Body of pancreas (tissue), 4 donors: ENCODE measurements at regions not wholly inside any gene's neighbourhood (a gene's known extent, or its start where the extent isn't known, plus 50 kb on each side); places are given as distances from the start of the nearest gene placed in this dataset.

Source experiments
- POLR2A ChIP-seq, 3 donors: fragments of 450-650 bp; IDR thresholded peaks; one replicate each; pipeline ENCODE4 v1.6.1; 2016; ENCODE audit warnings: antibody characterized with exemption in 3 of 3, mild to moderate bottlenecking in 2 of 3
- TF ChIP-seq, protein P1 (sequence below), 7 experiments: fragments of 450-650 bp in 4 of 7; fragments of 200-600 bp in 3 of 7; sonication (generic) in 3 of 7; IDR thresholded peaks; one replicate each; pipeline ENCODE4 v1.5.1; 2016 to 2019; ENCODE audit warnings: antibody characterized with exemption in 7 of 7

GRCh38 chr10:128507066-128507465 lies 380.8 kb upstream of the MKI67 start:
- TF ChIP-seq, protein P1, sequence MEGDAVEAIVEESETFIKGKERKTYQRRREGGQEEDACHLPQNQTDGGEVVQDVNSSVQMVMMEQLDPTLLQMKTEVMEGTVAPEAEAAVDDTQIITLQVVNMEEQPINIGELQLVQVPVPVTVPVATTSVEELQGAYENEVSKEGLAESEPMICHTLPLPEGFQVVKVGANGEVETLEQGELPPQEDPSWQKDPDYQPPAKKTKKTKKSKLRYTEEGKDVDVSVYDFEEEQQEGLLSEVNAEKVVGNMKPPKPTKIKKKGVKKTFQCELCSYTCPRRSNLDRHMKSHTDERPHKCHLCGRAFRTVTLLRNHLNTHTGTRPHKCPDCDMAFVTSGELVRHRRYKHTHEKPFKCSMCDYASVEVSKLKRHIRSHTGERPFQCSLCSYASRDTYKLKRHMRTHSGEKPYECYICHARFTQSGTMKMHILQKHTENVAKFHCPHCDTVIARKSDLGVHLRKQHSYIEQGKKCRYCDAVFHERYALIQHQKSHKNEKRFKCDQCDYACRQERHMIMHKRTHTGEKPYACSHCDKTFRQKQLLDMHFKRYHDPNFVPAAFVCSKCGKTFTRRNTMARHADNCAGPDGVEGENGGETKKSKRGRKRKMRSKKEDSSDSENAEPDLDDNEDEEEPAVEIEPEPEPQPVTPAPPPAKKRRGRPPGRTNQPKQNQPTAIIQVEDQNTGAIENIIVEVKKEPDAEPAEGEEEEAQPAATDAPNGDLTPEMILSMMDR (IDR thresholded peaks at IDR 0.05) = no peak
- TF ChIP-seq POLR2A (IDR thresholded peaks at IDR 0.05) = no peak
